HL-60/S4 (cell line): ENCODE measurements at regions not wholly inside any gene's neighbourhood (a gene's known extent, or its start where the extent isn't known, plus 50 kb on each side); places are given as distances from the start of the nearest gene placed in this dataset.

Source experiments
- in situ Hi-C: fragments of 300-500 bp; cut with MboI; formaldehyde crosslinking; loops from 2 replicates; pipeline ENCODE4 v1.14.3; 2022; ENCODE audit warnings: low sequenced_read_pairs

DNA sequence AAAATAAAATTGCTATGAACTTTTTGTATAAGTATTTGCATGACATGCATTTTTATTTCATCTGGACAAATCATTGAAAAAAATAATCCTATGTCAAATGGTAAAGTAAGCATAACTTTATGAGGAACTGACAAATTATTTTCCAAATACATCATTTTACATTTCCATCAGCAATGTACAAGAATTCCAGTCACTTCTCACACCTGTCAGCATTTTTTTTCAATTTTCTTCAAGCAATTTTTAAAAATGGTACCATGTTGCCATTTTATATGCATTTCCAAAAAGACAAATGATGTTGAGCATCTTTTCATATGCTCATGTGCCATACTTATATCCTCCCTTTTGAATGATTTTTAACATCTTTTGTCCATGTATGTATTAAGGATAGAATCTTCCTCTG lies 961.7 kb upstream of the PIK3C3 start:
- in situ Hi-C loops, result no loop called here

DNA sequence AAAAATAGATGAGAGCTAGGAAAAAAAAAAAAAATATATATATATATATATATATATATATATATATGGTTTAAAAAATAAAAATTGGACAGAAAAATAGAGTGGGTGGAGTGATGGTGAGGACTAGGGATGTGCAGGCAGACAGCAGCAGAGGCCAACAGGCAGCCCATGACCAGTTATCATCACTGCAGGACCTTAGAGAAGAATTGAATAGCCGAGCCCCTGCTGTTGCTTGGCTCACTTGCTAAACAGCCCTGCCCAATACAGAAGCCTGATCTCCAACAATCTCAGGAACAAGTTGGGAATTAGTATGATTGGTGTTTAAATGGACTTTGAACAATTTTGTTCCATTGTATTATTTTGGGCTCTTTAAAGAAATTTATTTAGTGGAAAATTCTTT lies 967.5 kb upstream of the PIK3C3 start:
- in situ Hi-C loops, result no loop called here

DNA sequence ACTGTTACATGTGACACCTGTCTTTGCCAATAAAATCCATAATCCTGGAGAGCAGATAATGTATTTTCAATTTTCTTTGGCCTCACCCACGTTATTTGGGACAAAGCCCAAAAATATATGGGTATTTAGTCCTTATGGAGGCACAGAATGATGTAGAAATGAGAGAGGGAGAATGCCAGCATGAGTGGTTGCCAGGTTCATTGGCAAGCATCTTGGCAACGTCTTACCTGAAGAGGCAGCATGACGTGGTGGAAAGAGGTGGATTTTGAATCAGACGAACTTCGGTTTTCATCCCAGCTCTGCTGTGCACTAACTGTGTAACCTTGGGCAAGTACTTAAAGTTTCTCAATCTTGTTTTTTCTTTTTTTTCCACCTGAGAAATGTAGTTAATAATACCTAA lies 969.6 kb upstream of the PIK3C3 start:
- in situ Hi-C loops, result no loop called here

DNA sequence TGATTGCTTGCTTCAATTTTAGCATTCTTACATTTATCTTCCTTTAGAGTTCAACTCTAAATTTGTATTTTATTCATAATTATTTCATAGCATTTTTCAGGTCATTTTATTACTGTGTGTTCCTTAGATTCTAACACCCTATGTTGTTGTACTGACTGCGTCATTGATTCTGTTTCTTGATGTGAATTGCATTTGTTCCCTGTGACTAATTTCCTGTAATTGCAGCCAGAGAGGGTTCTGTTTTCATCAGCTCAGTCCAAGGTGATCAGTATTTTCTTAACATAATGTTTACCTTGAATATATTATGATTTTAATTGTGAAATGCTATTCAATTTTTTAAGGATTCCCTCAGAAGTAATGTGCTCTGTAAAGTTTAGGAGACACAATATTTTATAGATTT lies 970.2 kb upstream of the PIK3C3 start:
- in situ Hi-C loops, result no loop called here

DNA sequence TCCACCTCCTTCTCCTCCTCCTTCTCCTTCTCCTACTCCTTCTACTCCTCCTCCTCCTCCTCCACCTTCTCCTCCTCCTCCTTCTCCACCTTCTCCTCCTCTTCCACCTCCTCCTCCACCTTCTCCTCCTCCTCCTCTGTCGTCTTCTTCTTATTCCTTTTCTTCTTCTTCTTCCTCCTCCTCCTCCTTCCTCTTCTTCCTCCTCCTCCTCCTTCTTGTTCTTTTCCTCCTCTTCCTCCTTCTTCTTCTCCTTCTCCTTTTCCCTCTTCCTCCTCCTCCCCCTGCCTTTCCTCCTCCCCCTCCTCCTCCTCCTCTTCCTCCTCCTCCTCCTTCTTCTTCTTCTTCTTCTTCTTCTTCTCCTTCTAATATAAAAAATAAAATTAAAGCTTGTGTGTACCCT lies 971.2 kb upstream of the PIK3C3 start:
- in situ Hi-C loops, result no loop called here

DNA sequence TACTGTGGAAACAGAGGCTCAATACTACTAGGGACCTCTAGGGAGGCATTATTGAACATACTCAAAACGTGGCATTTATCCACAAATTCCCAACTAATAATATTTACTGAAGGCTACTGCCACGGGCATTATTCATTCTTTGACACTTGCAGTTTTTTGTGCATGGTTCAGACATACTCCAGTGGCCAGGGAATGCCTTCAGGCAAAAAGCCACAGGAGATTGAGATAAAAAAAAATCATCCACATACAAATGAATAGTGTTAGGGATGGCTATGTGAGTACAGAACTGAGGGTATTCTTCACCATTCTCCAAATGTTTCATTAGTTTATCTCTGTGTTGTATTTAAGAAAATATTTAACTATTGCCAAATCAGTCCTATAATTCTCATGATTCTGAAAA lies 974.9 kb upstream of the PIK3C3 start:
- in situ Hi-C loops, result no loop called here

DNA sequence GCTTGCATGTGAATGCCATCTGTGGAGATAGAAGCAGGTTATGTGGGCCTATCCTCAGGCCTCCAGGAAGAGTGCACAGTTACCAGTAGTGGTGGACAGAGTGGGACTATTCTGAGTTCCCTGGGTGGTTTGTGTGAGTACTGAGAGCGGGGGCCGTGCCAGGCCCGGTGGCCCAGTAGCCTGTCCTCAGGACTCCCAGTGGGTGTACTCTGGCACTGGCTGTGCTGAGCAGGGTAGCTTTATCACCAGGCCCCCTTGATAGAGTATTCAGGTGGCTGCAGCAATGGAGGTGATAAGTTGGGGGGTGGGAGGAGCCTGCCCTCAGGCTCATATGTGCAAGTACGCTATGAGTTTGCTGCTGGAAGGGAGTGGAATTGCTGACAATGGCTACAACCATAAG lies 979.0 kb upstream of the PIK3C3 start:
- in situ Hi-C loops, result no loop called here

DNA sequence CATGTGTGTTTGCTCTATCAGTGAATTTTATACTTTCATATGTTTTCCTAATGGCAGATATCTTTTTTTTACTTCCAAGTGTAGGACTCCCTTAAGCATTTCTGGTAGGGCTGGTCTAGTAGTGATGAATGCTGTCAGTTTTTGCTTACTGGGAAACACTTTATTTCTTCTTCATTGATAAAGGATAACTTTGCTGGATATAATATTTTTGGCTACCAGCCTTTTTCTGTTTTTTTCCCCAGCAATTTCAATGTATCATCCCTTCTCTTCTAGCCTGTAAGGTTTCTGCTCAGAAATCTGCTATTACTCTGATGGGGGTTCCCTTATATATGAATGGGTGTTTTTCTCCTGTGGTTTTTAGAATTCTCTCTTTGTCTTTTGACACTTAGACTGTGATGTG lies 980.6 kb upstream of the PIK3C3 start:
- in situ Hi-C loops, result no loop called here

DNA sequence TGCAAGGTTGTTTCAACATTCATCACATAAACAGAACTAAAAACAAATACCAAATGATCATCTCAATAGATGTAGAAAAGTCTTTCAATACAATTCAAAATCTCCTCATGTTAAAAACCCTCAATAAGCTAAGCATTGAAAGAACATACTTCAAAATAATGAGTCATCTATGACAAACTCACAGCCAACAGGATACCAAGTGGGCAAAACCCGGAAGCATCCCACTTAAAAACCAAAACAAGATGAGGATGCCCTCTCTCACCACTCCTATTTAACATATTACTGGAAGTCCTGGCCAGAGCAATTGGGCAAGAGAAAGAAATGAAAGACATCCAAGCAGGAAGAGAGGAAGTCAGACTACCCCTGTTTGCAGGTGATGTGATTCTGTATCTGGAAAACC lies 992.2 kb upstream of the PIK3C3 start:
- in situ Hi-C loops, result no loop called here

DNA sequence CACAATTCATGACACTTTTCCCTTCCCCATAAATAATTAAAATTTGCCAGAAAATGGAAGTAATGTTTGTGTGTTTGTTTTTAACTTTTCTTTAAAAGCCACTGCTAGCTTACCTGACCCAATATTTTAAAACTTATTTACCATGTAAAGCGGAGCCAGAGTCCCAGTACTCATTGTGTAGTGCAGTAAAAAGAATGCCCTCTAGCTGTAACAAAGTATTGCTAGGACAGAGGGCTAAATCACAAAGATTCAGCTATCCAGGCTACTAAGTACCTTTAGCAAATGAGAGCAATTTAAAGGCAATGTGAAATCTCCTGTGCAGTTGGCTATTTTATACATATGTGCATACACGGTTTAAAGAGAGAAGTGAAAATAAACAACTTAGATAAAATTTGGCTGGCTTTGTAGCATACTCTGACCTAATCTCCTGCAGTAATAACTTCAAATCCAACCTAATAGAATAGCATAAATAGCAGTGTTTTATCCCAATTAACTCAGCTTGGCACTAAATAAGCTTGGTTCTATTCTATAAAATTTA lies 997.4 kb upstream of the PIK3C3 start:
- in situ Hi-C loops, result no loop called here

DNA sequence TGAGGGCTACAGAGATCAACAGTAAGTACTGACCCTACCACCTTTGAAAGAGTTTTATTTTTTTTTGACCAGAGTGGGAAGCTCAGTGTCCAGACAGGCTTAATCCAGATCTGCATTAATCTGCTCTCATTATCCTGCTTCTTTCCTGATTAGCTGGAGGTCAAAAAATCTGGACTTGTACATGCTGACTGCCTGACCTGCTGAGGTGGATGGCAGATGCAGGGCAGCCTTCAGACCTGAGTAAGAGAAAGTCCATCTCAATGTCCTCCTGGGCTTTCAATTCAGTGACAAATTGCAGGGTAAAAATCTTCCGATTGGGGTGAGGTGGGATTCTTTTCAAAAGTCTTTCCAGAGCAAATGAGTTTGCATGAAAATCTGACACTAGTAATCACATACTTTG lies 998.8 kb upstream of the PIK3C3 start:
- in situ Hi-C loops, result no loop called here

DNA sequence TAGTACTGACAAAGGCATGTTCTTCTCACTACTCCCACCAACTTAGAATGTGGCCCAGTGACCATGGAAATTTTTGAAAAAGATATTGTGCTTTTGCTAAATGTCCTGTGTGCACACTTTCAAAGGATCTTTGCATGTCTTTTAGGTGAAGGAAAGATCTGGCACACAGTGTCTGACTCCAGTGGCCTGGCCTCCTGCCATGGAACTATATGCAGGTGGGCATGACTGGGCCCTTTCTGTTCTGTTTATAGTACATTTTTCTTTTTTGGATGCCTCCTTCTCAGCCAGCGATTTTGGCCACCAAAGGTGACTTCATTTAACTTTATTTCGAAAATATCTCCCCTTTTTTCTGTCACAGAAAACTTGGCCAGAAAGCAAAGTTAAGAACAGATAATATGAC lies 999.7 kb upstream of the PIK3C3 start:
- in situ Hi-C loops, result no loop called here

DNA sequence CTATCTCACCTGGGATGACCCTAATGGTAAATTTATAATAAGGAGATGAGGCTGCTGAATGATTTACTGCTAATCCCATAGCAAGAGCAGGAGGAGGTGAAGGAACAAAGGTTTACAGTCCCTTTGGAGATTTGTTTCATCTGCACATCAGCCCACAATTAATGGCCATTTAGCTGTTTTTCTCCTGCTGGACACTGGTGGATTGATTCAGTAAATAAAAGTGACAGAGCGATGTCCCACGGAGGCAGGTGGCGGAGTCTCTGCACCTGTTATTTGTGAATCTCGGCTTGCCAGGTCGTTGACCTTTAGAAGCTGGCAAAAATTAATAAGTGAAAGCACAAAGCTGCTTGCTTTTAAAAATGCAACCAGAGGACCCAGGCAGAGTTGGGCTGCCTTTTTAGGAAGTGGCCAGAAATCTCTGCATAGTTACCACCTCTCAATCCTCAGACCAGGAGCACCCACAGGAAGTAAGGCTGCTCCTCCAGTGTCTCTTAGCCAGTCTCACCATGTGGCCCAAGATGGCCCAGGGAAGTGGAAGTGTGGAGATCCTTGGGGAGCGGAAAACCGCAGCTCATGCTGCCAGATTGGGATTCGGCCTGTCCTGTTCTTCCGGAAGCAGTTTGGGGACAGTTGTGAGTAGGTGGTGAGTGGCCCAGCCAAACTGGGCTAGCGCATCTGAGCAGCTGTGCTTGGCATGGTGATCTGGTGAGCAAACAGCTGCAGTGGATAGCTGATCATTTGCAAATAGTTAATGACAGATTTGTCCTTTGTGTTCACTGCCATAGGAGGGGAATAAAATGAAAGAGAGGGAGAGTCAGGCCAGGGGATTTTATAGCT lies 1005.7 kb upstream of the PIK3C3 start:
- in situ Hi-C loops, result no loop called here

DNA sequence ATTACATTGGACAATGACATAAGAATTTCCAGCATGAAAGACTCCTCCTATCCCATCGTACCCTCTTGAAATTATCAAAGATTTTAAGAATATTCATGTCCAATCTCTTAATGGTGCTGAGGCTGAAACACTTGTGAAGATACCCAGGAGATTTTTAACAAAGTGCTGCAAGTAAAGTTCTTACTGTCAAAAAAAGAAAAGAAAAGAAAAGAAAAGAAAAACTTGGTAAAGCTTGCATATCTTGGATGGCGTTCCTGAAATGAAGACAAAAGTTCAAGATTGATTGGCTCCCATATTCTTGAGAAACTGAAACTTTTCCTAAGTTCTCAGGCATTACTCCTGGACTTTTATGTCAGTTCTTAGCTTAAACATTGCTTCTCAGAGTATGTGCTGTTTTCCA lies 1010.5 kb upstream of the PIK3C3 start:
- in situ Hi-C loops, result no loop called here

DNA sequence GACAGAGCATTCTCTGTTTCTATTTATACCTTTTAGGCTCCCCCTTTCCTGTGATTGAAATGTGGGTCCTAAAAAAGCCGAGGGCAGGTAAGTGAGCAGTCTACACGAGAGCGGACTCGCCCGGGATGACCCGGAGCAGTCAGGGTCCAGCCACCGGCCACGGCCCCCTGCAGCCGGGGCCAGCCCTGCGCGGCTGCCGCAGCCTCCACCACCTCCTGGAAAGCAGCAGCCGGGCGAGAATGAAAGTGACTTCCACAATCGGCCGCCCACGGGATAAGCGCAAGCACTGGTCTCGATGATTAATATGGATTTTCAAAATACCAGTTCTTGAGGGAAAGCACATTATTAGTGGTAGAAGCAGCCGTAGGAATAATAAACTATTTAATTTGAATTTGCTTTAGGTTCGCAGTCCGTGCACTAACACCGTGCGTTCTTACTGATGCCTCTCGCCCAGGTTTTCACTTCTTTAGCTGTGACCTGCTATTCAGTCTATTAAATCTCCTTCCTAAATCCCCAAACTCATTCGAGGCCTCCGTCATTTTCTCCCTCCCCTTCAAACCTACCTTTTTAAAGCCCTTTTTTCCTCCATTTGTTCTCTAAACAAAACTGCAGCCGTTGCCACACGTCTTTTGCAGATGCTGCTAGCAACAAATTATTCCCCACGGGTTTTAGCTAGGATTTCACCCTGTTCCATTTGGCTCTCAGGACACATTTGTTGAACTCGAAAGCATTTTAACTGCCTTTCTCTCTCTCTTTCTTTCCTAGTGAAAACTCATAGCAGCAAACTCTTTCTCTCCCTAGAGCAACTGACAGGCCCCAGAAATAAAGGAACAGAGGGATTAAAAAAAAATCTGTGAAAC lies 1015.1 kb upstream of the PIK3C3 start:
- in situ Hi-C loops, result no loop called here

DNA sequence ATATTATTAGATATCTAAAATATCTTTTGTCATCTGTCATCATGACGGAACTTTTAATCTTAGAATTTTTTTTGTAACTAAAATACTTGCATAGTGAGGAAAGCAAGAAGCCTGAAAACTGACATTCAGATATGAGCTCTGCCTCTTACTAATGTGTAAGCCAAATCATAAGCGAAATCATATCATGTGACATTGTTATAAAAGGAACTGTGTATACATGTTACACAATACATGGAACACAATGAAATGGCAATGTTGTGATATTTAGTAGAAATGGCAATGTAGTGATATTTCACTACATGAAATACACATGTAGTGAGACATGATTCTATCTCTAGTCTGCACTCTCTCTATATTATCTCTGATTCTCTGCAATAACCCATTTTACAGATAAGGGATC lies 1016.4 kb upstream of the PIK3C3 start:
- in situ Hi-C loops, result no loop called here

DNA sequence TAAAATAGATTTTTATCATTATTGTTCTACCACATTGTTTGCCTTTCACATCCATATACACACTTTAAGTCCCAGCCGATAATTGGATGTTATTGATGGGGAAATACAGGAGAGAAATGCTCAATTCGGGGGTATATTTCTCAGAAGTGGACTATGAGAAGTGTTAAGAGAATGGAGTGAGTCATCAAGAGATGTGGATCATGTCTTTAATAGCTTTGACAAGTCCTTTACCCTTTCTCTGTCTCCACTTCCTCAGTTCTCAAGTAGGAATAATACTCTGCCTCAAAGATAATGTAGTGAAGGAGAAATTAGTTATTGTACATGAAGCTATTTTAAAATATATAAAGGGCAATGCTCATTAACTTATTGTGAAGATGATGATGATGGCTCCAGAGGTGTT lies 1017.6 kb upstream of the PIK3C3 start:
- in situ Hi-C loops, result no loop called here

DNA sequence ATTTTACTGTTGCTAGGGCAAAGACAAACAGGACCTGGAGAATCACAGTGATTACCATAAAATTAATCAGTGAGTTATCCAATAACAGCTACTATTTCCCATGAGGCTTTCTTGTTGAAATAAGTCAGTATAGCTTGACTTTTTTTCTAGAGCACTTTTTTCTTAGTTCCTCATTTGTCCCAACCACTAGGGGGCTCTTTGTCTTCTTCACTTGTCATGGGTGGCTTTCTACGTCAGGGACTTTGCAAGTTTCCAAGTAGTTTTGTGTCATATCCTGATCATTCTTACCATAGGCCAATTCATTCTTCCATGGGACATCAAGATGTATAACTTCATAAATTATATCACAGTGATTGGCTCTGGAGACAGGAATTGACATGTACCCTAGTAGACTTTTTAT lies 1019.6 kb upstream of the PIK3C3 start:
- in situ Hi-C loops, result no loop called here

DNA sequence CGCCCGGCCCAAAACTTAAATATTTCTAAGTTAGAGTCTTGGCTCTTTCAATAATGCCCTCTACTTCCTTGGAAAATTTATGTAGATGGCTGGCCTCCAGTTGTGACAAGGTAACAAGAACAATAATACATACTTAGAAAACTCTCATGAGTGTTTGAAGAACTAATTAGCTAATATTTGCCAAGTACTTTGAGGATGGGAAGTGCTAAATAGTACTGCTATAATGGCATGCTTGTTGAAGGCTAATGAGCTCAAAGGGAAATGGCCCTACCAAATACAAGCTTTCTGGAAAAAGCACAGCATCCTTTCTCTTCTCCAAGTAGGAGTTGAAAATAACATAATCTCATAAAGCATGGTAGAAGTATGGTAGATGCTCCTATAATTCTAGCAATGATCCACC lies 1022.2 kb upstream of the PIK3C3 start:
- in situ Hi-C loops, result no loop called here

DNA sequence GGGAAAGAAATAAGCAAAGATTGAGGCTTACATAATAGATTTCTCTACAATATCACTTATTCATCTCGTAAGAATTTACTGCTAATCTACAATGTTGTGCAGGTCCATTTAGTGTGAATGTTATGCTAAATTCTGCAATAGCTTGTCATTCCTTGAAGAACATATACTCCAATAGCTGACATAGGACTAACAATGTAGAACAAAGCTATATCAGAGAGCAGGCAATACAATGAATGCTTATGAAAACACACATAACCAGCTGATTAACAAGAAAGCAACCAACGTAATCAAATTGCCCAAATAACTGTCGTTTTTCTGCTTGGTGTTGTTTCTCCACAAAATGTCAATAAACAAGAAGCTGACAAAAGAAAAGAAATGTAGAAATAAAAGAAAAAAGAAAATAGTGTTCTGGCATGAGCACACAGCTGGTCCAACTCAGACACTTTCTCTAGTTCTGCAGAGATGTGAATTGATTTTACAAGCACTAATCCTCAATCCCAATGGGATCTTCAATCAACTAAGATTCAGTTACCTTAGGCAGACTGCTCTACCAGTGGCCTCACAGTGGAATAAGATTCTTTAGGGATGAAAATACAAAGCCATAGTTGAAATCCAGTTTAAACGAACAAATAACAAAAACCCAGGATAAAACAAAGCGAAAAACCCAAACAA lies 1024.7 kb upstream of the PIK3C3 start:
- in situ Hi-C loops, result no loop called here

DNA sequence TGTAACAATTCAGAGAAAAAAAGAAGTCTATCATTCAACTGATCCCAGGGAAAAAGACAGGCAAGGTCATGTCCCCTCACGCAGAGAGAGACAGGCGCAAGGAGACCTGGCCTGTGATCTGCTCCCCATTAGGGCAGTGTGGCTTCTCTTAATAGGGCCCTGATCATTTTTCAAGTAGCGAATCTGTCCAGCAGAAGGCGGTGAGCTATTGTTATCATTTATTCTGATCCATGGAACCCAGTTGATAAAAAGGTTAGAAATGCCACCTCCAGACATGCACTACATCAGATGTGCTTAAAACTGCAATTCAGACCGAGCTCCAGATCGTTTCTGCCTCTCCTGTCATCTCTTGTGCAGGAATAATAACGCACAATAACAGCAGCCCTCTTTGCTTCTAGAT lies 1025.6 kb upstream of the PIK3C3 start:
- in situ Hi-C loops, result no loop called here

DNA sequence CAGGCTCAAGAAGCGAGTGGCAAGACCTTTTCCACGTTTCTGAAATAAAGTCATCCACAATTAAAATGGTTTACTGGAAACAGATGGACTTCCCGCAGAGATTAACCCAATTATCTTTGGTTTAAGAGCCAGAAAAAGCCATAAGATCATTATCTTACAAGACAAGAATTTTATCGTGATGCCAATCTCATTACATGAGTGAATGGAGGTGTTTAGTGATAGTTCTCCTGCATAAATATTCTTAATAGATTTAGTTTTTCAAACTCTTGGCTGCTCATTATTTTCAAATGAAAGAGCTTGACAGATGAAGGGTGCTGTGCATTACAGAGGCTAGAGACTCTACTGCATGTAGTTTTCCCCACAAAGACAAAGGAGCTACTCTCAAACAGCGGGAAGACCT lies 1028.4 kb upstream of the PIK3C3 start:
- in situ Hi-C loops, result no loop called here
